ENCODE measurements at regions not wholly inside any gene's neighbourhood (a gene's known extent, or its start where the extent isn't known, plus 50 kb on each side); places are given as distances from the start of the nearest gene placed in this dataset.

- Mint-ChIP-seq H3K4me3 (ENCODE audit: low read depth) (no peak overlapping the region), H3K27ac (no peak overlapping the region), H3K9me3 (no peaks in the 10 kb centered on the region), H3K36me3 (ENCODE audit: low read depth) (no peaks in the 10 kb centered on the region), H3K4me1 (ENCODE audit: low read depth) (no peaks in the 10 kb centered on the region), H3K27me3 (ENCODE audit: low read depth) (no peaks in the 10 kb centered on the region)
- intact Hi-C loops (cut with micrococcal nuclease) = no loop called here
- no peak for DNase-seq (ENCODE audit: low spot score)
These were observed 197.8 kb downstream of the HAO1 start for GRCh38 chr20:7742479-7742878.

DNA sequence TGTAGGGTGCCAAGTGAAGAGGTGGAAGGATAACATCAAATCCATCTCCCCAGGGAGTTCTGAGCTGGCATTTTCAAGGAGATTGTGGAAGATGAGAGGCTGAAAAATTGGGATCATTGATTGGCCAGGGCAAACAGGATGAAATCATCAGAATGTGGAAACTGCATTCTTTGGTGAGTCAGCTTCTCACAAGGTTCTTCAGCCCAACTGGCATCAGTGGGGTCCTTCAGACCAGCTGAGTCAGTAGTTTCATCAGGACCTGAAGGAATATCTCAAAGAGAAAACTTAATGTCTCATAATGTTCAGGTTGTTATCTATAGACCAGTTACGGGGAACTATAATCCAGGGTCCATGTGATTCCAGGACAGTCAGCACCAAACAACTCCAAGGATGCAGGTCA is 195.8 kb downstream of the HAO1 start:
- Mint-ChIP-seq H3K4me3 (ENCODE audit: low read depth) (no peak overlapping the region), H3K36me3 (ENCODE audit: low read depth) (no peaks in the 10 kb centered on the region), H3K27me3 (ENCODE audit: low read depth) (no peaks in the 10 kb centered on the region), H3K27ac (no peak overlapping the region), H3K4me1 (ENCODE audit: low read depth) (no peaks in the 10 kb centered on the region), H3K9me3 (no peaks in the 10 kb centered on the region)
- no peak for DNase-seq (ENCODE audit: low spot score)
- intact Hi-C loops (cut with micrococcal nuclease) = no loop called here

DNA sequence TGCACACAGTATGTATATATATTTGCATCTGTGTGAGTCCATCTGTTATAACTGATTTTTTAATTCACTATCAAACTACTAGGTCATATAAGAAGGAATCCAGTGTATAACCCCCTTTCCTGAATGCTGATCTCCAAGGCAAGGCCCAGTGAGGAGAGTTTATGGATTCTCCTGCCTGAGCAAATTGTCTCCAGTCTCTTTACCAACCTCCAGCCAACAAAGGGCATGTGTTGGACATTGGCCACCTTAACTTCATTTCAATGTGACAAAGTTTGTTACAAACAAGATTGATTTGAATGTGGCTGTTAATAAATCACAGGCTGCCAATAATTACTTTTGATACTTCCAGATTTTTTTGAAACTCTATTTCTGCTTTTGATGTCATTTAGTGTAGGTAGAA is 191.6 kb downstream of the HAO1 start:
- no peak for DNase-seq (ENCODE audit: low spot score)
- no peak overlapping the region for H3K4me3 Mint-ChIP-seq (ENCODE audit: low read depth)
- no peaks in the 10 kb centered on the region for H3K4me1 Mint-ChIP-seq (ENCODE audit: low read depth)
- no peak overlapping the region for H3K27ac Mint-ChIP-seq
- intact Hi-C loops (cut with micrococcal nuclease) = no loop called here
- no peaks in the 10 kb centered on the region for H3K36me3 Mint-ChIP-seq (ENCODE audit: low read depth)
- no peaks in the 10 kb centered on the region for H3K9me3 Mint-ChIP-seq
- peaks cover 6% of the 10 kb centered on the region for H3K27me3 Mint-ChIP-seq (ENCODE audit: low read depth)

GRCh38 chr20:7754102-7754501 is 186.2 kb downstream of the HAO1 start:
- DNase-seq (ENCODE audit: low spot score) = no peak

DNA sequence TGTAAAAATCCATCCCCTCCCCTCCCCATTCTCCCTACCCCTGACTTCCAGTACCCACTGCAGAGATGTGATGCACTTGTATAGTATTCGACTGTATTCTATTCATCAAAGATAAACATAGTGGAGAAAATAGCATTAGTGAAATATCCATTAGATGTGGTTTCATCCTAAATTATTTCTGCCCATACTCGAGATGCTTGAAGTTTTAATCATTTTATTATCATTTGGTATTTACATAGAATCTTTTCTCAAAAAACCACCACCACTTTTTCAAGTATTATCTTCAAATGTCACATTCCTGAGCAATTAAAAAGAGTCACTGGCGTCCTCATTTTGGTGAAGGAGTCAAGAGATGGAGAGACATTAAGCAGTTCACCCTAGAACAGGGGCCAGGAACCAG is 181.9 kb downstream of the HAO1 start:
- no peaks in the 10 kb centered on the region for H3K4me1 Mint-ChIP-seq (ENCODE audit: low read depth)
- H3K4me3 Mint-ChIP-seq (ENCODE audit: low read depth) = no peak overlapping the region
- no peak overlapping the region for H3K27ac Mint-ChIP-seq
- H3K36me3 Mint-ChIP-seq (ENCODE audit: low read depth) = no peaks in the 10 kb centered on the region
- no peak for DNase-seq (ENCODE audit: low spot score)
- peaks cover 4% of the 10 kb centered on the region for H3K27me3 Mint-ChIP-seq (ENCODE audit: low read depth)
- intact Hi-C loops (cut with micrococcal nuclease) = no loop called here
- peaks cover 5% of the 10 kb centered on the region for H3K9me3 Mint-ChIP-seq

More at GRCh38 chr20:7754102-7754501, 186.2 kb downstream of the HAO1 start:
- Mint-ChIP-seq H3K27ac (no peak overlapping the region), H3K9me3 (no peaks in the 10 kb centered on the region), H3K27me3 (ENCODE audit: low read depth) (peaks cover 7% of the 10 kb centered on the region), H3K36me3 (ENCODE audit: low read depth) (no peaks in the 10 kb centered on the region), H3K4me1 (ENCODE audit: low read depth) (no peaks in the 10 kb centered on the region), H3K4me3 (ENCODE audit: low read depth) (no peak overlapping the region)
- intact Hi-C loops (cut with micrococcal nuclease) = no loop called here

DNA sequence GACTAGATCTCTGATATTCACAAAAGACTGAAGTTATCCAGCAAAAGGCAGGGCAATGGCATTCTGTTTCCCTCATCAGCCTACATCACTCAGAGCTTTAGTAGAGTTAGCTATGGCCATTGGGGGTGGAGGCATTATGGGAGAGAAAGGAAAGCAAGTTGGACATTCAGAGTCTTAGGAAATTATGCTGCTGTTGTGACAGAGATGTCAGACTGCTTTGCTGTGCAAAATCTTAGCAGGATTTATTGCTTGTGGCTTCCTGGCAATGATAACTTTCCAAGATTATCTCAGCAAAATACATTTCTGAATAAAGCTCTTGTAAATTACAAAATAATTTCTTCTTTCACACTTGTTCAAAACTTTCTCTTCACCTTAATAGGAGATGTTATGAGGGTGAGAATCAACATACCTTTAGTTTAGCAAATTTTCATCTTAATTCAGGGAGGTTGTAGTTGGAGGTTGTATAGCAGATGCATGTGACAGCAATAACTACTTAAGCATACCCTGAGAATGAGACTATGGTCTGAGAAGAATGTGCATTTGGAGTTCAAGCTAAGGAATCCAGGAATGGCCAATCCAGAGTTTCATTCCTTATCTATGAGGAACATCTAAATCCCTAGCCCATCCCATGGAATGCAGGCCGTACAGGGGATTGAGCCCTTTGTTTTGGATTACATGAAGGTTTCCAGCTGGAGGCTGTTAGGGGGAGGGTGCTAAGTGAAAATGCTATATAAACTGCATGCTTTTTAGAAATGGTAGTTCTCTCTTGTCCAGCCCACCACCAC is 179.8 kb downstream of the HAO1 start:
- Mint-ChIP-seq H3K4me1 (ENCODE audit: low read depth) (peaks cover 7% of the 10 kb centered on the region), H3K27me3 (ENCODE audit: low read depth) (peaks cover 3% of the 10 kb centered on the region), H3K36me3 (ENCODE audit: low read depth) (no peaks in the 10 kb centered on the region), H3K27ac (no peak overlapping the region), H3K9me3 (peaks cover 5% of the 10 kb centered on the region), H3K4me3 (ENCODE audit: low read depth) (no peak overlapping the region)
- DNase-seq (ENCODE audit: low spot score) = no peak
- intact Hi-C loops (cut with micrococcal nuclease) = no loop called here

GRCh38 chr20:7765221-7765620 is 175.0 kb downstream of the HAO1 start:
- no peak for DNase-seq (ENCODE audit: low spot score)
- Mint-ChIP-seq H3K4me3 (ENCODE audit: low read depth) (no peak overlapping the region), H3K36me3 (ENCODE audit: low read depth) (peaks cover 4% of the 10 kb centered on the region)

GRCh38 chr20:7770046-7770445 is 170.2 kb downstream of the HAO1 start:
- H3K27me3 Mint-ChIP-seq (ENCODE audit: low read depth) = no peaks in the 10 kb centered on the region
- peaks cover 26% of the 10 kb centered on the region for H3K9me3 Mint-ChIP-seq
- H3K4me3 Mint-ChIP-seq (ENCODE audit: low read depth) = no peak overlapping the region
- H3K4me1 Mint-ChIP-seq (ENCODE audit: low read depth) = peaks cover 28% of the 10 kb centered on the region
- intact Hi-C loops (cut with micrococcal nuclease) = loop anchor here (2.0 to 5.0 kb wide), 2 partner anchors 77 to 82 kb away; no protein-coding TSS in a partner anchor
- peaks cover 15% of the 10 kb centered on the region for H3K36me3 Mint-ChIP-seq (ENCODE audit: low read depth)
- H3K27ac Mint-ChIP-seq = peak overlapping the region; percentile 24
- DNase-seq (ENCODE audit: low spot score) = no peak

More at GRCh38 chr20:7765221-7765620, 175.0 kb downstream of the HAO1 start:
- Mint-ChIP-seq H3K4me1 (ENCODE audit: low read depth) (peaks cover 17% of the 10 kb centered on the region), H3K27me3 (ENCODE audit: low read depth) (peaks cover 3% of the 10 kb centered on the region), H3K27ac (no peak overlapping the region), H3K9me3 (peaks cover 16% of the 10 kb centered on the region)
- intact Hi-C loops (cut with micrococcal nuclease) = no loop called here

DNA sequence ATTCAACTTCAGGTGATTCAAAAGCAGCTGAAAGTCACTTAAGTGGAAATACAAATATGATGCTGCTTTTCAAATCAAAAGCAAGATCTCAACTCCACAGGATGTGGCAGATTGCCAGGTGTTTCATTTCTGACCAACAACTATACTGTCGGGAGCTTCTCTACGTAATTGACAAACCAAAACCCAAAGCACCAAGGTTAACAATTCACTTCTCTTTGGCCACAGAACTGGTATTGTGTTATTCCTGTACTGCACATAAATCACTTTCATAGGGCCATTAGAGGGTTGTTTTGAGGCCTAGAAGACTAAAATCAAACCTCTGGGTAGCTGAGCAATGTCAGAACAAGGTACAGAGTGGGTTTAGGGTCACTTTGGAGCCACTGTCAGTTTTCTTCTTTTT is 169.7 kb downstream of the HAO1 start:
- peak; percentile 28 for DNase-seq (ENCODE audit: low spot score)
- intact Hi-C loops (cut with micrococcal nuclease) = loop anchor here (2.0 to 5.0 kb wide), 2 partner anchors 78 to 82 kb away; no protein-coding TSS in a partner anchor
- H3K27me3 Mint-ChIP-seq (ENCODE audit: low read depth) = no peaks in the 10 kb centered on the region
- H3K9me3 Mint-ChIP-seq = peaks cover 26% of the 10 kb centered on the region
- H3K36me3 Mint-ChIP-seq (ENCODE audit: low read depth) = peaks cover 15% of the 10 kb centered on the region
- no peak overlapping the region for H3K4me3 Mint-ChIP-seq (ENCODE audit: low read depth)
- peaks cover 27% of the 10 kb centered on the region for H3K4me1 Mint-ChIP-seq (ENCODE audit: low read depth)
- H3K27ac Mint-ChIP-seq = no peak overlapping the region

GRCh38 chr20:7772371-7772770 is 167.9 kb downstream of the HAO1 start:
- intact Hi-C loops (cut with micrococcal nuclease) = loop anchor here (5.0 kb wide), 1 partner anchor 80 kb away; no protein-coding TSS in a partner anchor

GRCh38 chr20:7773511-7773910 is 166.7 kb downstream of the HAO1 start:
- Mint-ChIP-seq H3K9me3 (peaks cover 27% of the 10 kb centered on the region), H3K4me1 (ENCODE audit: low read depth) (peaks cover 23% of the 10 kb centered on the region), H3K27ac (no peak overlapping the region), H3K36me3 (ENCODE audit: low read depth) (peaks cover 11% of the 10 kb centered on the region), H3K4me3 (ENCODE audit: low read depth) (no peak overlapping the region), H3K27me3 (ENCODE audit: low read depth) (no peaks in the 10 kb centered on the region)
- intact Hi-C loops (cut with micrococcal nuclease) = loop anchor here (5.0 kb wide), 1 partner anchor 79 kb away; no protein-coding TSS in a partner anchor
- no peak for DNase-seq (ENCODE audit: low spot score)

More at GRCh38 chr20:7772371-7772770, 167.9 kb downstream of the HAO1 start:
- Mint-ChIP-seq H3K4me3 (ENCODE audit: low read depth) (no peak overlapping the region), H3K27me3 (ENCODE audit: low read depth) (no peaks in the 10 kb centered on the region), H3K27ac (no peak overlapping the region), H3K4me1 (ENCODE audit: low read depth) (peaks cover 23% of the 10 kb centered on the region), H3K36me3 (ENCODE audit: low read depth) (peaks cover 11% of the 10 kb centered on the region), H3K9me3 (peaks cover 29% of the 10 kb centered on the region)
- DNase-seq (ENCODE audit: low spot score) = no peak

DNA sequence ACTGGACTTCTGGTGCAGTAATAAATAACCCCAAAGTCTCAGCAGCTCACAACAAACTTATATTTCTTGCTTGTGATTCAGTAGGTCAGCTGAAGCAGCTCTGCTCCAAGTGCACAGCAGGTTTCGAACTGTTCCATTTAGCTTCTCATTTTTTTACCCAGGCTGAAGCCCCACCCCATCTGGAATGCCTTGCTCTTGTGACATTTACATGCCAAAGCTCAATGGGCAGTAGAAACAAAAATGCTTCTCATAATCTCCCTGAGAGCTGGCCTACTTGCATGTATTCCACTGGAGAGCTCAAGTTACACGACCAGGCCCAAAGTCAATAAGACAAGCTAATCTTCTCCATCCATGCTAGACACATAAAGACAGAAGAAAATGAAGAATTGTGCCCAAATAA is 165.2 kb downstream of the HAO1 start:
- DNase-seq (ENCODE audit: low spot score) = no peak
- Mint-ChIP-seq H3K36me3 (ENCODE audit: low read depth) (peaks cover 11% of the 10 kb centered on the region), H3K27ac (no peak overlapping the region), H3K4me3 (ENCODE audit: low read depth) (no peak overlapping the region), H3K27me3 (ENCODE audit: low read depth) (no peaks in the 10 kb centered on the region), H3K9me3 (peaks cover 31% of the 10 kb centered on the region), H3K4me1 (ENCODE audit: low read depth) (peaks cover 18% of the 10 kb centered on the region)
- intact Hi-C loops (cut with micrococcal nuclease) = no loop called here

DNA sequence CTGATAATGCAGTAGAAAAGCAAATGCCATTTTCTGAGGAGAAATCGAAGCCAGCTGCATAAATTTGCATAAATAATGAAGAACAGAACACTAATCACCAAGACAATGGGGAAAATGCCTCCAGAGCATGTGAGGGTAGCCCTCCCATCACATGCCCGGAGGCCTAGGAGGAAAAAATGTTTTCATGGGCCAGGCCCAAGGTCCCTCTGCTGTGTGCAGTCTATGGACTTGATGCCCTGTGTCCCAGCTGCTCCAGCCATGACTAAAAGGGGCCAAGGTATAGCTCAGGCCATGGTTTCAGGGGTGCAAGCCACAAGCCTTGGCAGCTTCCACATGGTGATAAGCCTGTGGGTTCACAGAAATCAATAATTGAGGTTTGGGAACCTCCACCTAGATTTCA is 164.1 kb downstream of the HAO1 start:
- Mint-ChIP-seq H3K4me1 (ENCODE audit: low read depth) (peaks cover 9% of the 10 kb centered on the region), H3K27ac (no peak overlapping the region), H3K9me3 (peaks cover 31% of the 10 kb centered on the region), H3K27me3 (ENCODE audit: low read depth) (no peaks in the 10 kb centered on the region), H3K4me3 (ENCODE audit: low read depth) (no peak overlapping the region), H3K36me3 (ENCODE audit: low read depth) (peaks cover 11% of the 10 kb centered on the region)
- intact Hi-C loops (cut with micrococcal nuclease) = no loop called here
- no peak for DNase-seq (ENCODE audit: low spot score)
